ENCODE measurements at regions not wholly inside any gene's neighbourhood (a gene's known extent, or its start where the extent isn't known, plus 50 kb on each side); places are given as distances from the start of the nearest gene placed in this dataset.

- no peak for TF ChIP-seq FOXP2 (optimal IDR thresholded peaks at IDR 0.05; ENCODE audit: borderline replicate concordance, extremely low read depth, extremely low read length, insufficient read depth)
- no peak for TF ChIP-seq TAF1 (IDR thresholded peaks at IDR 0.05; ENCODE audit: borderline replicate concordance, insufficient read depth, low read length)
- TF ChIP-seq, protein P1, sequence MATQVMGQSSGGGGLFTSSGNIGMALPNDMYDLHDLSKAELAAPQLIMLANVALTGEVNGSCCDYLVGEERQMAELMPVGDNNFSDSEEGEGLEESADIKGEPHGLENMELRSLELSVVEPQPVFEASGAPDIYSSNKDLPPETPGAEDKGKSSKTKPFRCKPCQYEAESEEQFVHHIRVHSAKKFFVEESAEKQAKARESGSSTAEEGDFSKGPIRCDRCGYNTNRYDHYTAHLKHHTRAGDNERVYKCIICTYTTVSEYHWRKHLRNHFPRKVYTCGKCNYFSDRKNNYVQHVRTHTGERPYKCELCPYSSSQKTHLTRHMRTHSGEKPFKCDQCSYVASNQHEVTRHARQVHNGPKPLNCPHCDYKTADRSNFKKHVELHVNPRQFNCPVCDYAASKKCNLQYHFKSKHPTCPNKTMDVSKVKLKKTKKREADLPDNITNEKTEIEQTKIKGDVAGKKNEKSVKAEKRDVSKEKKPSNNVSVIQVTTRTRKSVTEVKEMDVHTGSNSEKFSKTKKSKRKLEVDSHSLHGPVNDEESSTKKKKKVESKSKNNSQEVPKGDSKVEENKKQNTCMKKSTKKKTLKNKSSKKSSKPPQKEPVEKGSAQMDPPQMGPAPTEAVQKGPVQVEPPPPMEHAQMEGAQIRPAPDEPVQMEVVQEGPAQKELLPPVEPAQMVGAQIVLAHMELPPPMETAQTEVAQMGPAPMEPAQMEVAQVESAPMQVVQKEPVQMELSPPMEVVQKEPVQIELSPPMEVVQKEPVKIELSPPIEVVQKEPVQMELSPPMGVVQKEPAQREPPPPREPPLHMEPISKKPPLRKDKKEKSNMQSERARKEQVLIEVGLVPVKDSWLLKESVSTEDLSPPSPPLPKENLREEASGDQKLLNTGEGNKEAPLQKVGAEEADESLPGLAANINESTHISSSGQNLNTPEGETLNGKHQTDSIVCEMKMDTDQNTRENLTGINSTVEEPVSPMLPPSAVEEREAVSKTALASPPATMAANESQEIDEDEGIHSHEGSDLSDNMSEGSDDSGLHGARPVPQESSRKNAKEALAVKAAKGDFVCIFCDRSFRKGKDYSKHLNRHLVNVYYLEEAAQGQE (IDR thresholded peaks at IDR 0.05; ENCODE audit: insufficient read depth in 1 of 2, low read depth in 2 of 2, low read length in 2 of 2): no peak
- TF ChIP-seq POLR2AphosphoS5 (IDR thresholded peaks at IDR 0.05; ENCODE audit: low read depth, low read length): no peak
- TF ChIP-seq SIN3A (IDR thresholded peaks at IDR 0.05; ENCODE audit: borderline replicate concordance, insufficient read depth, low read length): no peak
These were observed 133.4 kb upstream of the B3GAT2 start for GRCh38 chr6:71090217-71090616.

All from PFSK-1 (cell line).